HuH-7.5 (cell line): ENCODE measurements at regions not wholly inside any gene's neighbourhood (a gene's known extent, or its start where the extent isn't known, plus 50 kb on each side); places are given as distances from the start of the nearest gene placed in this dataset.
"Not testable (repeated sequence)": the region's sequence is repeated elsewhere in the genome, so short reads cannot be mapped to it uniquely, and the experiment has no call there.

ENCODE experiments used
- DNase-seq: peaks from one replicate; pipeline ENCODE4 v3.0.0; 2011; ENCODE audit warnings: low spot score

GRCh38 chr6:22748681-22749080 is 179.3 kb downstream of the HDGFL1 start:
- DNase-seq = no peak

GRCh38 chr6:22749696-22750095 is 180.3 kb downstream of the HDGFL1 start:
- no peak for DNase-seq

- DNase-seq = no peak
Observed at GRCh38 chr6:22751223-22751622, 181.9 kb downstream of the HDGFL1 start.

- DNase-seq = no peak
Observed at GRCh38 chr6:22752522-22752921, 183.2 kb downstream of the HDGFL1 start.

- DNase-seq = no peak
Observed at GRCh38 chr6:22754061-22754460, 184.7 kb downstream of the HDGFL1 start.

GRCh38 chr6:22755605-22756004 is 186.2 kb downstream of the HDGFL1 start:
- no peak for DNase-seq

- no peak for DNase-seq
Observed at GRCh38 chr6:22756365-22756764, 187.0 kb downstream of the HDGFL1 start.

GRCh38 chr6:22764496-22764895 is 195.1 kb downstream of the HDGFL1 start:
- no peak for DNase-seq

GRCh38 chr6:22765015-22765414 is 195.6 kb downstream of the HDGFL1 start:
- no peak for DNase-seq

- DNase-seq = no peak
Observed at GRCh38 chr6:22766979-22767378, 197.6 kb downstream of the HDGFL1 start.

GRCh38 chr6:22770054-22770453 is 200.7 kb downstream of the HDGFL1 start:
- DNase-seq = no peak

GRCh38 chr6:22774129-22774528 is 204.8 kb downstream of the HDGFL1 start:
- no peak for DNase-seq

GRCh38 chr6:22778438-22778837 is 209.1 kb downstream of the HDGFL1 start:
- not testable (repeated sequence) for DNase-seq

- DNase-seq = no peak
Observed at GRCh38 chr6:22779062-22779461, 209.7 kb downstream of the HDGFL1 start.

GRCh38 chr6:22783931-22784330 is 214.6 kb downstream of the HDGFL1 start:
- no peak for DNase-seq

GRCh38 chr6:22784601-22785410 is 215.4 kb downstream of the HDGFL1 start:
- no peak for DNase-seq

GRCh38 chr6:22788038-22788437 is 218.7 kb downstream of the HDGFL1 start:
- DNase-seq = no peak

GRCh38 chr6:22789315-22789714 is 219.9 kb downstream of the HDGFL1 start:
- no peak for DNase-seq

- no peak for DNase-seq
Observed at GRCh38 chr6:22794844-22795243, 225.5 kb downstream of the HDGFL1 start.

GRCh38 chr6:22800451-22800850 is 231.1 kb downstream of the HDGFL1 start:
- no peak for DNase-seq

- no peak for DNase-seq
Observed at GRCh38 chr6:22801831-22802230, 232.5 kb downstream of the HDGFL1 start.

GRCh38 chr6:22804620-22805261 is 235.4 kb downstream of the HDGFL1 start:
- DNase-seq = no peak

GRCh38 chr6:22807261-22807660 is 237.9 kb downstream of the HDGFL1 start:
- no peak for DNase-seq

- no peak for DNase-seq
Observed at GRCh38 chr6:22807818-22808217, 238.5 kb downstream of the HDGFL1 start.
